PC-9 (cell line): ENCODE measurements at regions not wholly inside any gene's neighbourhood (a gene's known extent, or its start where the extent isn't known, plus 50 kb on each side); places are given as distances from the start of the nearest gene placed in this dataset.

Experiments used
- BruUV-seq: library from RNA; stranded (reverse); fragments of 400-500 nt; replicated peaks from 2 replicates; lab custom pipeline; 2021; lab: Mats Ljungman, UMichigan
- CTCF ChIA-PET: fragments of 300-600 bp; sonication (Branson Sonifier 250); formaldehyde crosslinking; loops from one replicate; lab custom pipeline; 2022; ENCODE audit warnings: antibody characterized with exemption; lab: Charles Lee
- POLR2A ChIA-PET: fragments of 300-600 bp; sonication (Branson Sonifier 250); formaldehyde crosslinking; loops from one replicate; lab custom pipeline; 2022; ENCODE audit warnings: antibody characterized with exemption; ENCODE audit not compliant: unreplicated experiment; lab: Charles Lee
- DNase-seq, 2 experiments: peaks; one replicate each; pipeline versions ENCODE4 v3.0.0 to v3.0.0-alpha.2; 2015 to 2022; ENCODE audit warnings: mixed read lengths in 1 of 2
- H2AFZ ChIP-seq: fragments of 200-600 bp; sonication (generic); 2 replicates; pipeline ENCODE4 v1.8.1; 2017; ENCODE audit warnings: antibody characterized with exemption
- H3F3A ChIP-seq: fragments of 200-600 bp; sonication (generic); 2 replicates; pipeline ENCODE4 v1.8.1; 2017; ENCODE audit warnings: antibody characterized with exemption, mild to moderate bottlenecking, low read depth; ENCODE audit not compliant: insufficient read depth
- H3K27ac ChIP-seq: fragments of 200-600 bp; sonication (generic); 2 replicates; pipeline ENCODE4 v1.6.1; 2016; ENCODE audit warnings: mixed run types
- H3K27me3 ChIP-seq: fragments of 200-600 bp; sonication (generic); 2 replicates; pipeline ENCODE4 v1.6.1; 2016; ENCODE audit warnings: low read depth, mixed run types; ENCODE audit not compliant: insufficient read depth
- H3K36me3 ChIP-seq: fragments of 200-600 bp; sonication (generic); 2 replicates; pipeline ENCODE4 v1.6.1; 2016; ENCODE audit warnings: low read depth, mixed run types
- H3K4me1 ChIP-seq: fragments of 200-600 bp; sonication (generic); replicated peaks from 2 replicates; pipeline ENCODE4 v1.6.1; 2016; ENCODE audit warnings: mixed run types; ENCODE audit not compliant: insufficient read depth
- H3K4me2 ChIP-seq: fragments of 200-600 bp; sonication (generic); 2 replicates; pipeline ENCODE4 v1.6.1; 2017; ENCODE audit warnings: mixed run types
- H3K4me3 ChIP-seq: fragments of 200-600 bp; sonication (generic); 2 replicates; pipeline ENCODE4 v1.6.1; 2016; ENCODE audit warnings: mixed run types
- H3K79me2 ChIP-seq: fragments of 200-600 bp; sonication (generic); 2 replicates; pipeline ENCODE4 v1.6.1; 2017; ENCODE audit warnings: low read depth, mixed run types
- H3K9me2 ChIP-seq: fragments of 200-600 bp; sonication (generic); 2 replicates; pipeline ENCODE4 v1.8.1; 2017; ENCODE audit warnings: mild to moderate bottlenecking; ENCODE audit not compliant: insufficient read depth
- H3K9me3 ChIP-seq: fragments of 200-600 bp; sonication (generic); 2 replicates; pipeline ENCODE4 v1.8.1; 2016; ENCODE audit warnings: low read depth; ENCODE audit not compliant: insufficient read depth
- H4K20me1 ChIP-seq: fragments of 200-600 bp; sonication (generic); 2 replicates; pipeline ENCODE4 v1.8.1; 2017; ENCODE audit not compliant: insufficient read depth
- EZH2 ChIP-seq: fragments of 200-600 bp; sonication (generic); IDR thresholded peaks from 2 replicates; pipeline ENCODE4 v1.8.0; 2017; ENCODE audit warnings: antibody characterized with exemption, low read depth
- intact Hi-C: fragments of 100-400 bp; cut with micrococcal nuclease; formaldehyde crosslinking; loops from one replicate; pipeline ENCODE4 v1.10.0; 2022; ENCODE audit not compliant: unreplicated experiment
- TF ChIP-seq, protein P1 (sequence below): fragments of 200-600 bp; sonication (generic); conservative IDR thresholded peaks from 2 replicates; pipeline ENCODE4 v1.6.1; 2017; ENCODE audit warnings: mixed run types, antibody characterized with exemption, mild to moderate bottlenecking, moderate library complexity

DNA sequence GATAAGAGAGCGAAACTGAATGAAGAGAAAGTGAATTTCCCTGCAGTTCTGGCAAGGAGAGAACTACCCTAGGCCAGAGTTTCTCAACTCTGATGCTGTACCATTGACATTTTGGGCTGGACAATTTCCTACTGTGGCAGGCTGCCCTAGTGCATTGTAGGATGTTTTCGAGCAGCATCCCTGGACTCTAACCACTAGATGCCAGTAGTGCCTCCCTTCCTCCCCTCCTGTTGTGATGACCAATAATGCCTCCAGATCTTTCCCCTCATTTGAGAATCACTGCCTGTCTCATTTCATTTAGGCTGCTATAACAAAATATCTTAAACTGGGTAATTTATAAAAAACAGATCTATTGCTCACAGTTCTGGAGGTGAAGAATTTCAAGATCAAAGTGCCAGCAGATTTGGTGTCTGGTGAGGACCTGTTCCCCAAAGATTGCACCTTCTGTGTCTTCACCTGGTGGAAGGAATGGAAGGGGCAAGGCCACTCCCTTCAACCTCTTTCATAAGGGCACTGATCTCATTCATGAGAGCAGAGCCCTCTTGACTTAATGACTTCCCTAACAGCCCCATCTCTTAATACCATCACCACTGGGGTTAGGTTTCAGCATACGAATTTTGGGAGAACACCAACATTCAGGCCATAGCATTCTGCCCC is 188.9 kb upstream of the MEIS2 start:
- DNase-seq = peak in 1 of 2 experiments; percentile 5
- ChIA-PET POLR2A (no interaction called here), CTCF (no interaction called here)
- H2AFZ ChIP-seq = no peak overlapping the region
- no peak overlapping the region for H3K4me3 ChIP-seq
- intact Hi-C loops = no loop called here
- no peaks in the 10 kb centered on the region for H3K79me2 ChIP-seq
- no peaks in the 10 kb centered on the region for H3K27me3 ChIP-seq
- TF ChIP-seq, protein P1, sequence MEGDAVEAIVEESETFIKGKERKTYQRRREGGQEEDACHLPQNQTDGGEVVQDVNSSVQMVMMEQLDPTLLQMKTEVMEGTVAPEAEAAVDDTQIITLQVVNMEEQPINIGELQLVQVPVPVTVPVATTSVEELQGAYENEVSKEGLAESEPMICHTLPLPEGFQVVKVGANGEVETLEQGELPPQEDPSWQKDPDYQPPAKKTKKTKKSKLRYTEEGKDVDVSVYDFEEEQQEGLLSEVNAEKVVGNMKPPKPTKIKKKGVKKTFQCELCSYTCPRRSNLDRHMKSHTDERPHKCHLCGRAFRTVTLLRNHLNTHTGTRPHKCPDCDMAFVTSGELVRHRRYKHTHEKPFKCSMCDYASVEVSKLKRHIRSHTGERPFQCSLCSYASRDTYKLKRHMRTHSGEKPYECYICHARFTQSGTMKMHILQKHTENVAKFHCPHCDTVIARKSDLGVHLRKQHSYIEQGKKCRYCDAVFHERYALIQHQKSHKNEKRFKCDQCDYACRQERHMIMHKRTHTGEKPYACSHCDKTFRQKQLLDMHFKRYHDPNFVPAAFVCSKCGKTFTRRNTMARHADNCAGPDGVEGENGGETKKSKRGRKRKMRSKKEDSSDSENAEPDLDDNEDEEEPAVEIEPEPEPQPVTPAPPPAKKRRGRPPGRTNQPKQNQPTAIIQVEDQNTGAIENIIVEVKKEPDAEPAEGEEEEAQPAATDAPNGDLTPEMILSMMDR = peak; percentile 37; the same call in 1 of the 2 replicates
- TF ChIP-seq EZH2 = no peak
- H3F3A ChIP-seq = no peaks in the 10 kb centered on the region
- H3K27ac ChIP-seq = no peak overlapping the region
- no peaks in the 10 kb centered on the region for H3K9me2 ChIP-seq
- no peaks in the 10 kb centered on the region for H4K20me1 ChIP-seq
- BruUV-seq = no TSS peak
- no peaks in the 10 kb centered on the region for H3K36me3 ChIP-seq
- H3K4me2 ChIP-seq = no peak overlapping the region
- no peaks in the 10 kb centered on the region for H3K9me3 ChIP-seq
- H3K4me1 ChIP-seq = no peaks in the 10 kb centered on the region

DNA sequence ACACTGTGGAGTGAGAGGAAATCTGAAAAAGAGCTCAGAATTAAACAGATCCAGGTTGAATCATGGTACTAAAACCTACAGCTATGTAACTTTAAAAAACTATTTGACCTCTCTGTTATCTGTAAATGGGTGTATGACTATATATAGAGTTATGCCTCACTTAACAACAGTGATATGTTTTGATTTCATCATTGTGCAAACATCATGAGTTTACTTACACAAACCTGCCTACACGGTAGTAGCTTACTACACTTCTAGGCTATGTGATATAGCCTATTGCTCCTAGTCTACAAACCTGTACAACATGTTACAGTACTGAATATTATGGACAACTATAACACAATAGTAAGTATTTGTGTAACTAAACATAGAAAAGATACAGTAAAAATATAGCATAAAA is 191.6 kb upstream of the MEIS2 start:
- H3K79me2 ChIP-seq = no peaks in the 10 kb centered on the region
- H4K20me1 ChIP-seq = no peaks in the 10 kb centered on the region
- H3K27me3 ChIP-seq = no peaks in the 10 kb centered on the region
- H3K36me3 ChIP-seq = no peaks in the 10 kb centered on the region
- no peak for DNase-seq
- H2AFZ ChIP-seq = no peak overlapping the region
- no peak overlapping the region for H3K27ac ChIP-seq
- ChIA-PET CTCF (no interaction called here), POLR2A (interaction anchor here (0.6 kb wide), 1 partner anchor 234 kb away, joined by 11 read pairs; no protein-coding TSS in a partner anchor)
- H3K9me2 ChIP-seq = no peaks in the 10 kb centered on the region
- intact Hi-C loops = no loop called here
- no peaks in the 10 kb centered on the region for H3F3A ChIP-seq
- H3K4me1 ChIP-seq = no peaks in the 10 kb centered on the region
- no TSS peak for BruUV-seq
- H3K4me2 ChIP-seq = no peak overlapping the region
- TF ChIP-seq EZH2 = no peak
- TF ChIP-seq, protein P1 = no peak
- H3K9me3 ChIP-seq = no peaks in the 10 kb centered on the region
- H3K4me3 ChIP-seq = no peak overlapping the region

DNA sequence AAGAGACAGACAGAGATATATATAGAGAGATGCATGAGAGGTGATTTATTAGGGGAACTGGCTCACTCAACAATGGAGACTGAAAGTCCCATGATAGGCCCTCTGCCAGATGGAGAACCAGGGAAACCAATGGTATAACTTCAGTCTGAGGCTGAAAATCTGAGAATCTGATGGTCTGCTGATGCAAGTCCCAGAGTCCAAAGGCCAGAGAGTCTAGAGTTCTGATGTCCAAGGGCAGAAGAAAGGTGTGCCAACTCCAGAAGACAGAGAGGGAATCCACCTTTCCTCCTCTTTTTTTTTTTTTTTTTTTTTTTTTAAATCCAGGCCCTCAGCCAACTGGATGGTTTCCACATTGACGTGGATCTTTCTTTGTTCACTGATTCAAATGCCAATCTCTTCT is 197.9 kb upstream of the MEIS2 start:
- Histone ChIP-seq H3K79me2 (no peaks in the 10 kb centered on the region), H3K27me3 (no peaks in the 10 kb centered on the region), H3K9me2 (no peaks in the 10 kb centered on the region), H2AFZ (no peak overlapping the region), H3K9me3 (no peaks in the 10 kb centered on the region), H3K4me2 (no peak overlapping the region), H3K36me3 (no peaks in the 10 kb centered on the region), H3K4me3 (no peak overlapping the region), H3K27ac (no peak overlapping the region), H3K4me1 (no peaks in the 10 kb centered on the region), H4K20me1 (no peaks in the 10 kb centered on the region), H3F3A (no peaks in the 10 kb centered on the region)
- no peak for TF ChIP-seq EZH2
- TF ChIP-seq, protein P1 = no peak
- BruUV-seq = no TSS peak
- ChIA-PET POLR2A (no interaction called here), CTCF (no interaction called here)
- intact Hi-C loops = no loop called here
- DNase-seq = no peak
